ENCODE measurements at regions not wholly inside any gene's neighbourhood (a gene's known extent, or its start where the extent isn't known, plus 50 kb on each side); places are given as distances from the start of the nearest gene placed in this dataset.

DNA sequence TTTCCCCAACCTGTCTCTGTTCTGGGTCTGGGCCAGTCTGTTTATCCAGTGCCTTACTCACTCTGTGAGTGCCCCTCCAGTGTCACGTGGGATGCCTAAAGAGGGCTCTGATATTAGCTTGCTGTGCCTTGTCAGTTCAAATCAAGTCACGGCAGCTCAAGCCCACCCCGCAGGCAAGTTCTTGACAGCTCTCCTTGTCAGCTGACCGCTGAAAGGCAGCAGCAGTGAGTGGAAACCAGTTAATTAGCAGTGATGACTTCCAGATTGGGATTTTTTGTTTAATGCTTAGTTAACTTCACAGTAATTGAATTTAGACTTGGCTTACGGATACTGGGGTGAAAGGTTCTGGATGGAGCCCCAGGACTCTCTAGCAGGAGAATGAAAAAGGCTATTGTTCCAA, 210.1 kb downstream of the PSAT1 start:
- DNase-seq, result no peak

DNA sequence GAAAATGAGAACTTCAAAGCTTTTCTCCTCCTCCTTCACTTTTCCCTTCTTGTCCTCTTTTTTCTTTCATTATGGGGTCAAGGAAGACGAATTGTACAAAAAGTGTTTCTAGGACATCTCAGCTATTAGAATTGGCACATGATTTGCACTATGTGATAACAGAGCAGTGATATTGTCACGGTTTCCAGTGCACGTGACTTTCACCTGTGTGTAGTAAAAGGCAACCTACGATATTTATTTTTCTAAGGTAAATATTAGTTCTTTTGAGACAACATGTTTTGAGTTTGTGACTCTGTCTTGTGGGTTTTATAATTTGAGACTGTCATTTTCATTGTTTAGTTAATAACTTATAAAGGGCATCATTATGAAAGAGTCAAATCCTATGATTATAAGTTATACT, 213.1 kb downstream of the PSAT1 start:
- no peak for DNase-seq

DNA sequence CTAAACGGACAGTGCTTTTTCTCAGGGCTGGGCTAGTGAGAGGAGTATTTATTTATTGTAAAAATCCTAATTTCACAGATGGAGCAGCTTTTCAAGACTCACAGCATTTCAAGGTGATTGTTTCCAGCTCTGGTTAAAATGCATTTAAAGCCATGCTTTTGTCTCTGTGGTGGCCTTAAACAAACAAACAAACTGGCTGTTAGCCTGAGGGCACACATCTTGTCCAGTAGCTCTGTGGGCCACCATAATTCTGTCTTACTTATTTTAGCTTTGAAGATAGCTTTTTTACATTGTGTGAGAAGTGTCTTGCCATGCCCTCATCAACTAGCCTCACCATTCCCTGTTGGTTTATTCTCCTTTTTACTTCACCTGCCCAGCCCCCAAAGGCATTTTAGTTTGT, 218.2 kb downstream of the PSAT1 start:
- DNase-seq, result no peak

- DNase-seq, result no peak
These were observed 222.9 kb downstream of the PSAT1 start for GRCh38 chr9:78519786-78520185.

GRCh38 chr9:78521680-78522079, 224.8 kb downstream of the PSAT1 start:
- no peak for DNase-seq

- DNase-seq, result no peak
These were observed 229.1 kb downstream of the PSAT1 start for GRCh38 chr9:78525986-78526560.

- DNase-seq, result no peak
These were observed 236.6 kb downstream of the PSAT1 start for GRCh38 chr9:78533500-78533899.

GRCh38 chr9:78539188-78539587, 242.3 kb downstream of the PSAT1 start:
- DNase-seq, result no peak

DNA sequence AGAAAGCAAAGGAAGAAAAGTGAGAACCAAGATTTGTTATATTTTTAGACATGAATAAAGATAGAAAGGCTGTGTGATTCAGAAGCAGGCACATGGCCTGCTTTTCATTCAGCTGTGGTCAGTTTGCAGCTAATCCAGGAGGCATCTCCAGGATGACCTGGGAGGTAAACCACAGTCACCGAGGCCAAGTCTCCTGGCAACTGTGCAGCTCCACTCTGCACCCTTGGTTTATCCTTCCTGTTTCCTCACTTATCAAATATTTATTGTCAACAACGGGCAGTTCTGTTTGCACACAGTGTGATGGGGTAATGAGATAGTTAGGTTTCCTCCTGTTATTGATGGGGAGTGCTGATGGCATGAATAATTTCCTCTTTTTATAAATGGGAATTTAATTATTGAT, 243.0 kb downstream of the PSAT1 start:
- no peak for DNase-seq

DNA sequence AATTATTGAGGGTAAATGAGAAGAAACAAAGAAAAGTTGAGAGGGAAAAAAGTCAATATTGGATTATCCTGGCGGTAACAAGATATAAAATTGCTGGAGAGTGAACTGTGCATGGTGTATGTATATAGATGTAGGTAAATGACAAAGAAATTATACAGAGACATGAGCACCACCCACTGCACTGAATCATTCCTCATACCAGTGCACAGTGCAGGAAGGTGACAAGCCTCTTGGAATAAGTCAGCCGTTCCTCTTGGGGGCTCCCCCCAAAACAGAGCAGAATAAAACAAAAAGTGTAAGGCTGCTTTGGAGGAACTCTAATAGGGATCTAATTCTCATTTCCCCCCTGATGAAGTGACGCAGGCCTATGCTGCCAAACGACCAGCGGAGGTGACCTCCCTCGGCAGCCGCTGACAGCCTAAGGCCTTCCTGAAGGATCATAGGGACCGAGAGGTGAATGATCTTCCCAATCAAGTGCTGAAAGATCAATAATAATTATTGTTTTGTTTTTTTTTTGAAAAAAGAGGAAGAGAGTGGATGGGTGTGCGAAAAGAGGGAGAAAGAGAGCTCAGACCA, 245.0 kb downstream of the PSAT1 start:
- no peak for DNase-seq

- DNase-seq, result no peak
These were observed 245.7 kb downstream of the PSAT1 start for GRCh38 chr9:78542491-78543181.

DNA sequence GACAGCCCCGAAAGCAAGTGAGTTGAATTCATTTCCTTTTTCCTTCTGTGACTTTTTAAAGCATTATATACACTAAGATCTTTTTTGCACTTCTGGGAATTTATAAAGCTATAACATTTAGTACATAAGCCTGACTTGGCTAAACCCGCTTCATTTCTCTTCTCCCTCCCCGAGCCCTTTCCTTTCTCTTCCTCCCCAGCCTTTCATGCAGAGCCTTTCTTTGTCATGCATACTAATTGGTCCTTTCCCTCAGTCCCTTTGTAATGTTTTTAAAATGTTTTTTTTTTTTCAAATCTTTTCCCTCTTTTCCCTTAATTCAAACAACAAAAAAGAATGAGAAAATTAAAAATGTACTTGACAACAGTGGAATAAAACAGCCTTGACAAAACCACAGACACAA, 246.4 kb downstream of the PSAT1 start:
- no peak for DNase-seq

- DNase-seq, result no peak
These were observed 247.3 kb downstream of the PSAT1 start for GRCh38 chr9:78544230-78544629.

GRCh38 chr9:78547831-78548230, 250.9 kb downstream of the PSAT1 start:
- no peak for DNase-seq

GRCh38 chr9:78548670-78549069, 251.7 kb downstream of the PSAT1 start:
- no peak for DNase-seq

DNA sequence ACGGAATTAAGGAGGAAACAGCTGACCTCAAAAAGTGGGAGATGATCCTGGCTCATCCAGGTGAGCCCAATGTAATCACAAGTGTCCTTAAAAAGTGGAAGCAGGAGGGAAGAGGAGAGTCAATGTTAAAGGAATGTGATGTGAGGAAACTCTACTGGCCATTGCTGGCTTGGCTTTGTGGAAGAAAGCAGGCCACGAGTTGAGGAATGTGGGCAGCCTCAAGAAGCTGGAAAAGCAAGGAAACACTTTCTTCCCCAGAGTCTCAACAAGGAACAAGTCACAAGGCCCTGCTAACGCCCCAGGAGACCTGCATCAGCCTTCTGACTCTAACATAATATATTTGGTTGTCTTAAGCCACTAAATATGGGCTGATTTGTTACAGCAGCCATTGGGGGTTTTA, 252.8 kb downstream of the PSAT1 start:
- DNase-seq, result no peak

- no peak for DNase-seq
These were observed 255.9 kb downstream of the PSAT1 start for GRCh38 chr9:78552802-78553201.

DNA sequence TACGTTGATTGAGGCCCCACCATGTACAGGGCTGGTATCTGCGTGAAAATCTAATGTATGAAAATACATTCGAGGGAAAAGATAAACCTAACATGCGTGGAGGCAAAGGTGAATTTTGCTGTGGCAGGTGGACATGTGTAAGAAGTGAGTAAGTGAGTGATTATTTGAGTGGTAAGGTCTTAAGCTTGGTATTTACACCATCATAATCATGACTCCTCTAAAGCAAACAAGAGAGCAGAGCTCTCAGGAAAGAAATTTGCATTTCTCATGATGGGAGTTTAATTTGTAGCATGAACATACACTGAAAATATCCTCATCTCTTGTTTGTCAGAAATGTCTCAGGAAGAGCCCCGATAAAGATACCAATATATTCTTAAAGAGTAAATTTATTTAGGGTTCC, 260.6 kb downstream of the PSAT1 start:
- no peak for DNase-seq

DNA sequence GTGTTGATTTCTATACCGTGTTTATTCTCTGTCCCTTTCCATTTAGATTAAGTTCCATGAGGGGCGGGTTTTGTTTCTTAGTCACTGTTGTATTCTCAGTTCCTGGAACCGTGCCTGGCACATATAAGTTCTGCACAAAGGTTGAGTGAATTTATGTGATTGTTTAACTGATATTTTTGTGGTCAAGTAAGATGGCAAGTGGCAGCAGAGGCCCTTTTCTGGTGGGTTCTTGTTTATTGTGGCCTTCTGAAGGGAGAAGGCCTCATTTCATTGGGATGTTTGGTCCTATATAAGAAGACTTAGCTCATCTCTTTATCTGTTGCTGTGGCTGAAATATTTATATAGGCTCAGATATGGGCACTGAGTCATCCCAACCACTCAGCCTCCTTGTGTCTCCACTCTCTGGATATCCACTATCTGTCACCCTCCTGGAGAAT, 262.5 kb downstream of the PSAT1 start:
- no peak for DNase-seq

- DNase-seq, result no peak
These were observed 265.1 kb downstream of the PSAT1 start for GRCh38 chr9:78562021-78562420.

GRCh38 chr9:78563269-78563668, 266.3 kb downstream of the PSAT1 start:
- DNase-seq, result no peak

DNA sequence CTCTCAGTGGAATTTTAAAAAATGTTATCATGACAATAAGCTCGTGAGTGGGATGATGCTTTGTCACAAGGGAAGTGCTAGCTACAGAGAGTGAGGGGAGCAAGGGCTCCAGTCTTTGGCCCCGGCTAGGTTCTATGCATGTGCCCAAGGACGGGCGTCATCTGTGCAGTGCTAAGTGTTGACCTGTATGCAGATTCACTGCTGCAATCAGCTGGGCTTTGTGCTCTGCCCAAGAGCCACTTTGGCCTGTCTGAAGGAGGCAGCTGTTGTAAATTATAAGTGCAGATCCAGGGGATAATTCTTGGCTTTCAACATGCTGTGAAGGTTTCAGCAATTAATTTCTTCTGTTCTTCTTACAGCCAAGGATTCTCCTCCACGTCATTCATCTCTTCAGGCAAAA, 268.6 kb downstream of the PSAT1 start:
- no peak for DNase-seq

DNA sequence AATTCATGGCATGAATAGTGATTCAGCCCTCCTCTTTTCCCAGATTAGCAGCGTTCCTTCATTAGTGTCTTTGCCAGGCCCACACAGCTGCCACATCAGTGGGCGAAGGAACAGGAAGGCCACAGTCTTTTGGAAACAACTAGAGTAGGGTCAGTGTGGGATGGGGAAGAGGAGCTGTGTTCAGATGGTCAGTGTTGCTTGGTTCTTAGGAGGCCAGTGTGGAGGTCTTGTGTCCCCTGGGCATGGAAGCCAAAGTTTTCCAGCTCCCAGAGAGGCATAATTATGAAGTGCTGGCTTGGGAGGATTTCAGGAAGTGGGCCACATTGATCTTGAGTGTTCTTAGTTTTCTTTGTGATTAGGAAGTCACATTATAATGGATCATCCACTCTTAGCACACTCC, 269.6 kb downstream of the PSAT1 start:
- DNase-seq, result no peak

- no peak for DNase-seq
These were observed 270.2 kb downstream of the PSAT1 start for GRCh38 chr9:78566948-78567675.
